Epithelial cell of esophagus (primary cell): ENCODE measurements at regions not wholly inside any gene's neighbourhood (a gene's known extent, or its start where the extent isn't known, plus 50 kb on each side); places are given as distances from the start of the nearest gene placed in this dataset.

Source experiments
- DNase-seq: peaks from one replicate; pipeline ENCODE4 v3.0.0; 2010; ENCODE audit warnings: low read depth
- H3K4me3 ChIP-seq: 2 replicates; pipeline ENCODE4 v1.5.1; 2011; ENCODE audit warnings: mild to moderate bottlenecking, low read length, control low read depth
- TF ChIP-seq, protein P1 (sequence below): IDR thresholded peaks from 2 replicates; pipeline ENCODE4 v1.5.1; 2011; ENCODE audit warnings: low read depth, mild to moderate bottlenecking, low read length, control low read depth, inconsistent platforms; ENCODE audit not compliant: insufficient read depth; ENCODE audit errors: missing control alignments

DNA sequence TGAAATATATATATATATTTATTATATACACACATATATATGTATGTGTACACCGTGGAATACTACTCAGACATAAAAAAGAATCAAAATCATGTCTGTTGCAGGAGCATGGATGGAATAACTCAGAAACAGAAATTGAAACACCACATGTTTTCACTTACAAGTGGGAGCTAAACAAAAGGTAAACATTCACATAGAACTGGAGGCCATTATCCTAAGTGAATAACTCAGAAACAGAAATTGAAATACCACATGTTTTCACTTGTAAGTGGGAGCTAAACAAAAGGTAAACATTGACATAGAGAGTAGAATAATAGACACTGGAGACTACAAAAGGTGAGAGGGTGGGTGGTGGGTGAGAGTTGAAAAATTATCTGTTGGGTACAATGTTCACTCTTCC is 171.5 kb upstream of the GOLIM4 start:
- no peak for DNase-seq
- TF ChIP-seq, protein P1, sequence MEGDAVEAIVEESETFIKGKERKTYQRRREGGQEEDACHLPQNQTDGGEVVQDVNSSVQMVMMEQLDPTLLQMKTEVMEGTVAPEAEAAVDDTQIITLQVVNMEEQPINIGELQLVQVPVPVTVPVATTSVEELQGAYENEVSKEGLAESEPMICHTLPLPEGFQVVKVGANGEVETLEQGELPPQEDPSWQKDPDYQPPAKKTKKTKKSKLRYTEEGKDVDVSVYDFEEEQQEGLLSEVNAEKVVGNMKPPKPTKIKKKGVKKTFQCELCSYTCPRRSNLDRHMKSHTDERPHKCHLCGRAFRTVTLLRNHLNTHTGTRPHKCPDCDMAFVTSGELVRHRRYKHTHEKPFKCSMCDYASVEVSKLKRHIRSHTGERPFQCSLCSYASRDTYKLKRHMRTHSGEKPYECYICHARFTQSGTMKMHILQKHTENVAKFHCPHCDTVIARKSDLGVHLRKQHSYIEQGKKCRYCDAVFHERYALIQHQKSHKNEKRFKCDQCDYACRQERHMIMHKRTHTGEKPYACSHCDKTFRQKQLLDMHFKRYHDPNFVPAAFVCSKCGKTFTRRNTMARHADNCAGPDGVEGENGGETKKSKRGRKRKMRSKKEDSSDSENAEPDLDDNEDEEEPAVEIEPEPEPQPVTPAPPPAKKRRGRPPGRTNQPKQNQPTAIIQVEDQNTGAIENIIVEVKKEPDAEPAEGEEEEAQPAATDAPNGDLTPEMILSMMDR = no peak

DNA sequence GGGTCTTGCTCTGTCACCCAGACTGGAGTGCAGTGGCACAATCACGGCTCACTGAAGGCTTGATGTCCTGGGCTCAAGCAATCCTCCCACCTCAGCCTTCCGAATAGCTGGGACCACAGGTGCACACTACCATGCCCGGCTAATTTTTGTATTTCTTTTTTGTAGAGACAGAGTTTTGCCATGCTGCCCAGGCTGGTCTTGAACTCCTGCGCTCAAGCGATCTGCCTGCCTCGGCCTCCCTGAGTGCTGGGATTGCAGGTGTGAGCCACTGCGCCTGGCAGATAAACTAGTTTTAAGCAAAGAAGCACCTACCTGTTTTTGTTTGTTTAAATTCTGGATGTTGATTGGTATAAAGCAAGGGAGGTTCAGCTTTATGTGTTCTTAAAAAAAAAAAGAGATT is 170.6 kb upstream of the GOLIM4 start:
- TF ChIP-seq, protein P1 = no peak
- no peak overlapping the region for H3K4me3 ChIP-seq
- no peak for DNase-seq

More for the DNA sequence above, 171.5 kb upstream of the GOLIM4 start:
- H3K4me3 ChIP-seq = no peak overlapping the region

DNA sequence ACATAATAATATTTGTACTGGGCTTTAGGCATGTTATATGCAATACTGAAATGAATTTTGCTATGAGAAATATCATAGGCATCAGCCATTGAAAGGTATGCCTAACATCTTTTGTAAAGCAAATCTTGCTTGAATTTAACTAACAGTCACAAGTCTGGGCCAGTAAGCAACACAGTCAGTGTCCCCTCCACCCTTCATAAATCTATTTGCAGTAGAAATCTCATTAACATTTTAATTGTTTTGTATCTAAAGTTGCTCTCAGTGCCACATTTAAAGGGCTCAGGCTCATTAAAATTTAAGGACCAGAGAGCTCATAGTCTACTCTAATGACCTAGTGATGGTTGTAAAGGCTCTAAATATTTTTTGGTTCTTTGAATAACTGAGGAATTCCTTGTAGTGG is 167.2 kb upstream of the GOLIM4 start:
- H3K4me3 ChIP-seq = no peak overlapping the region
- TF ChIP-seq, protein P1 = no peak
- DNase-seq = no peak

DNA sequence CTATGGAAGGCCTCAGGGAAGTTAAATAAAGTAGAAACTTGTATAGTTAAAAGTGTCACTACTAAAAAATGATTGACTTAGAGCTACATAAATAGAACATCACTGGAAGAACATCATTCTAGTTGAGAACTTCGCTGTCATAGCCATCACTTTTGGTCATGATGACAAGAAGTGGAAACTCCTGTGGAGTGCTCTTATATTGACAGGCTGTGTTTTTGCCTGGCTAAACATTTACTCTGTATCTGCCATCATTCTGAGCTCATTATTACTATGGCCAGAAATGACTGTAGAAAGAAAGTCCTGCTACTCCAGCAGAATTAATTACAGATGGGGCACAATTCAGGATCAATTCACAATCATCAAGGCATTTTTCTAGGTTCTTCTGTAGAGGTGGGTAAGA is 165.1 kb upstream of the GOLIM4 start:
- TF ChIP-seq, protein P1 = no peak
- DNase-seq = no peak
- no peak overlapping the region for H3K4me3 ChIP-seq

DNA sequence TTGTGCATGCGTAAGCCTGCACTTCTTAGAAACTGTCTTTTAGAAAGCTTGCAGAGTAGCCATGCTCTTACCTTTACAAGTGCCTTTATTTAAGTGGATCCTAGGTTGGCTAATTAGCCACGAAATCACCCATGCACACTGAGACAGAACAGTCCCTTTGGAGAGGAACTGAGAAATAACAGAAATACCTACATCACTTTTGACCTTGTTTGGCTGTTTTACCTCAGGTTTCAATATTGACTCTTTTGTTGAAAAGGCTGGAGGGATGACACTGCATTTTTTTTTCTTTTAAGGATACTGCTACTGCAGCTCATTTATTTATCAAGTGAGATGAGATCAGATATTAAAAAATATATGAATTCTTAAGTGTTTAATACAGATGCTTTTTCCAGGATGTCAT is 155.6 kb upstream of the GOLIM4 start:
- TF ChIP-seq, protein P1 = no peak
- H3K4me3 ChIP-seq = no peak overlapping the region
- DNase-seq = no peak

DNA sequence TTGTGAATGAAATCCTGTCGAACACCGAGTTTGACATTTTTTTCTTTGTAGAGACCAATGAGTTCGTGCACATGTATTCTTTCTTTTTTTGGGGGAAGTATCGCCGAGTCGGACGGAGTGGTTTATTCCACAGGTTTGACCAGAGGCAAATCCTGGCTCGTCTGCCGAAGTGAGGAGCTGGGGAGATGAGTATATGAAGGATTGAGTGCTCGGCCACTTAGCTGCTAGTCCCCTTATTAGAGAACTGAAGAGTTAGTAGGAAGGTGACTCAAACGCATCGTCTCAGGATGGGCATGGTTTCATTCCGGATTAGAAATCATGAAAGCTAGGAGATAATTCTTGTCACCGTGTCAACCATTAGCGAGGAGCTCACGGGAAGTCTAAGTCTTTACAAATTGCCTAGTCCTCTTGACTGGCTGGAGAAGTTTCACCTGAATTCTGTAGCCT is 154.7 kb upstream of the GOLIM4 start:
- H3K4me3 ChIP-seq = peak overlapping the region; percentile 38
- TF ChIP-seq, protein P1 = no peak
- DNase-seq = peak; percentile 2

DNA sequence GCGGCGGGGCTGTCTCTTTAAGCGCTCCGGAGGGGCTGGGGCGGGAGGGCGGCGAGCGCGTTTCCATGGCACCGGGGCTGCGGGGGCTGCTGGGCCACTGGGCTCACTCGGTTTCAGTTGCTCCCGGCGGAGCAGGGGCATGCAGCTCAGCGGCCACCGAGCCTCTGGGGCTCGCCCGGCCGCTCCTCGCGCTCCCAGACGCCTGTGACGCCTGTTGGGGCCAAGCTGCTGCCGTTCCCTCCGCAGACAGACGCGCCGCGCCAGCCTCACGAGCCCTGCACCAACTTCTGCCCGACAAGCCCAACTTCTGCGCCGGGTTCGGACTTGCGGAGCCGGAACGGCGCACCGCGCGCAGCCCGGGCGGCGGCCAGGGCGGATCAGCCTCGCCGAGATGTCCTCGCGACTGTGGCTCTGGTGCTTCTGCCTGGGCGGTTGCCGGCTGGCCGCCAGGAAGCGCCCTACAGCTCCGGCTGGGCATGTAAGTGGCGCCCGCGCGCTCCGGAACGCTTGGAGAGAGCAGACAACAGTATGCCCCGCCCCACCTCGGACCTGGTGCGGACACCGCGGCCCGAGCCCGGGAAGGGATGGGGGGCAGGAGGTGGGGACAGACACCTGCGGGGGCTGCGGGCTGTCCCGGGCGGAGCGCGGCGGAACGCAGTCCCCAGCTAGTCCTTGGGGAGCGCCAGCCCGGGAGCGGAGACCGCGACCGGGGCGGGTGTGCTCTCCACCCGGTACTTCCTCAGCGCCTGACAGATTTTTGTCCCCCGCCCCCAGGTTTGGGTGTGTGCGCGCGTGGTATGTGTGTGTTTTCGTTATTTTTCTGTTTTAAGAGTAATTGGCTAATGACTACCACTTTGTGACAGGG is 154.1 kb upstream of the GOLIM4 start:
- DNase-seq = peak; percentile 82
- H3K4me3 ChIP-seq = peak overlapping the region; percentile 38
- TF ChIP-seq, protein P1 = peak; percentile 29
